ENCODE measurements at regions not wholly inside any gene's neighbourhood (a gene's known extent, or its start where the extent isn't known, plus 50 kb on each side); places are given as distances from the start of the nearest gene placed in this dataset.

GRCh38 chr5:163967268-163967667 is 461.8 kb downstream of the MAT2B start:
- Mint-ChIP-seq H3K4me3 (ENCODE audit: low read depth) (no peak overlapping the region), H3K9me3 (ENCODE audit: low read depth) (peaks cover 2% of the 10 kb centered on the region), H3K36me3 (ENCODE audit: insufficient read depth) (peaks cover 1% of the 10 kb centered on the region), H3K27ac (peak overlapping the region; percentile 80), H3K4me1 (ENCODE audit: low read depth) (peaks cover 18% of the 10 kb centered on the region), H3K27me3 (no peaks in the 10 kb centered on the region)
- DNase-seq (ENCODE audit: low spot score, unreplicated experiment): no peak
- TF ChIP-seq, protein P1, sequence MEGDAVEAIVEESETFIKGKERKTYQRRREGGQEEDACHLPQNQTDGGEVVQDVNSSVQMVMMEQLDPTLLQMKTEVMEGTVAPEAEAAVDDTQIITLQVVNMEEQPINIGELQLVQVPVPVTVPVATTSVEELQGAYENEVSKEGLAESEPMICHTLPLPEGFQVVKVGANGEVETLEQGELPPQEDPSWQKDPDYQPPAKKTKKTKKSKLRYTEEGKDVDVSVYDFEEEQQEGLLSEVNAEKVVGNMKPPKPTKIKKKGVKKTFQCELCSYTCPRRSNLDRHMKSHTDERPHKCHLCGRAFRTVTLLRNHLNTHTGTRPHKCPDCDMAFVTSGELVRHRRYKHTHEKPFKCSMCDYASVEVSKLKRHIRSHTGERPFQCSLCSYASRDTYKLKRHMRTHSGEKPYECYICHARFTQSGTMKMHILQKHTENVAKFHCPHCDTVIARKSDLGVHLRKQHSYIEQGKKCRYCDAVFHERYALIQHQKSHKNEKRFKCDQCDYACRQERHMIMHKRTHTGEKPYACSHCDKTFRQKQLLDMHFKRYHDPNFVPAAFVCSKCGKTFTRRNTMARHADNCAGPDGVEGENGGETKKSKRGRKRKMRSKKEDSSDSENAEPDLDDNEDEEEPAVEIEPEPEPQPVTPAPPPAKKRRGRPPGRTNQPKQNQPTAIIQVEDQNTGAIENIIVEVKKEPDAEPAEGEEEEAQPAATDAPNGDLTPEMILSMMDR (IDR thresholded peaks at IDR 0.05; ENCODE audit: unreplicated experiment): no peak

DNA sequence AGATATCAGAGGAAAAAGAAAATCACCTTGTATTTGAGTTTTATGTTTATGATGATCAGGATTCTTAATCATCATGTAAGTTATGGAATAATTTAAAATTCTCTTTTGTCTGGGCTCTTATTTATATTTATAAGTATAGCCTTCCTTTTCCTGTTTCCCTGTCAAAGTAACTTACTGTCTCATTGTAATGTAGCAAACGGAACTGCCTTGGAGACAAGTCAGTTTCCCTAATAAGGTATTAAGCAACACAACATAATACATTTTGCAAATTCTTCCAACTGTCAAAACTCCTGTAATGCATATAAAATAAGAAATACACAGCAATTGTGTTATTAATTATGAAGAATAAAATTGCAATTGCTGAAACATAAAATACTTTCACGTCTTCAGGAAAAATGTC is 463.2 kb downstream of the MAT2B start:
- Mint-ChIP-seq H3K27me3 (no peaks in the 10 kb centered on the region), H3K36me3 (ENCODE audit: insufficient read depth) (peaks cover 1% of the 10 kb centered on the region), H3K9me3 (ENCODE audit: low read depth) (peaks cover 6% of the 10 kb centered on the region), H3K4me3 (ENCODE audit: low read depth) (no peak overlapping the region), H3K4me1 (ENCODE audit: low read depth) (peaks cover 19% of the 10 kb centered on the region), H3K27ac (no peak overlapping the region)
- TF ChIP-seq, protein P1 (IDR thresholded peaks at IDR 0.05; ENCODE audit: unreplicated experiment): no peak
- DNase-seq (ENCODE audit: low spot score, unreplicated experiment): no peak

GRCh38 chr5:163976696-163977095 is 471.3 kb downstream of the MAT2B start:
- peaks cover 16% of the 10 kb centered on the region for H3K9me3 Mint-ChIP-seq (ENCODE audit: low read depth)
- no peak overlapping the region for H3K27ac Mint-ChIP-seq
- TF ChIP-seq, protein P1 (IDR thresholded peaks at IDR 0.05; ENCODE audit: unreplicated experiment): no peak
- peaks cover 10% of the 10 kb centered on the region for H3K4me1 Mint-ChIP-seq (ENCODE audit: low read depth)
- DNase-seq (ENCODE audit: low spot score, unreplicated experiment): no peak
- no peaks in the 10 kb centered on the region for H3K27me3 Mint-ChIP-seq
- no peak overlapping the region for H3K4me3 Mint-ChIP-seq (ENCODE audit: low read depth)
- H3K36me3 Mint-ChIP-seq (ENCODE audit: insufficient read depth): no peaks in the 10 kb centered on the region

GRCh38 chr5:163978897-163979296 is 473.5 kb downstream of the MAT2B start:
- peaks cover 15% of the 10 kb centered on the region for H3K9me3 Mint-ChIP-seq (ENCODE audit: low read depth)
- no peaks in the 10 kb centered on the region for H3K36me3 Mint-ChIP-seq (ENCODE audit: insufficient read depth)
- DNase-seq (ENCODE audit: low spot score, unreplicated experiment): no peak
- H3K27ac Mint-ChIP-seq: no peak overlapping the region
- H3K4me3 Mint-ChIP-seq (ENCODE audit: low read depth): no peak overlapping the region
- H3K4me1 Mint-ChIP-seq (ENCODE audit: low read depth): peaks cover 6% of the 10 kb centered on the region
- no peaks in the 10 kb centered on the region for H3K27me3 Mint-ChIP-seq
- TF ChIP-seq, protein P1 (IDR thresholded peaks at IDR 0.05; ENCODE audit: unreplicated experiment): peak; percentile 8

- H3K27ac Mint-ChIP-seq: no peak overlapping the region
- no peak for DNase-seq (ENCODE audit: low spot score, unreplicated experiment)
- H3K27me3 Mint-ChIP-seq: no peaks in the 10 kb centered on the region
- H3K4me1 Mint-ChIP-seq (ENCODE audit: low read depth): peaks cover 9% of the 10 kb centered on the region
- no peaks in the 10 kb centered on the region for H3K36me3 Mint-ChIP-seq (ENCODE audit: insufficient read depth)
- TF ChIP-seq, protein P1 (IDR thresholded peaks at IDR 0.05; ENCODE audit: unreplicated experiment): no peak
- no peak overlapping the region for H3K4me3 Mint-ChIP-seq (ENCODE audit: low read depth)
- peaks cover 4% of the 10 kb centered on the region for H3K9me3 Mint-ChIP-seq (ENCODE audit: low read depth)
These were observed 483.1 kb downstream of the MAT2B start for GRCh38 chr5:163988566-163988965.
